ENCODE measurements at regions not wholly inside any gene's neighbourhood (a gene's known extent, or its start where the extent isn't known, plus 50 kb on each side); places are given as distances from the start of the nearest gene placed in this dataset.

GRCh38 chr11:29483831-29484230 is 533.0 kb downstream of the KCNA4 start:
- Histone ChIP-seq H3K27ac (ENCODE audit: low read length) (no peak overlapping the region), H3K9me3 (ENCODE audit: control insufficient read depth, insufficient read depth, low read depth, low read length) (no peaks in the 10 kb centered on the region), H3K27me3 (ENCODE audit: control insufficient read depth, insufficient read depth, low read length) (no peaks in the 10 kb centered on the region), H3K4me1 (ENCODE audit: control insufficient read depth, insufficient read depth, low read length) (no peaks in the 10 kb centered on the region), H3K36me3 (ENCODE audit: control insufficient read depth, insufficient read depth, low read length) (no peaks in the 10 kb centered on the region), H3K4me3 (ENCODE audit: low read depth in 2 of 2, low read length in 2 of 2) (no peak overlapping the region)
- no peak for DNase-seq (ENCODE audit: low read depth, low spot score)
- CTCF ChIA-PET = no interaction called here
- in situ Hi-C loops (cut with HindIII; ENCODE audit: low pct_unique_long_range_greater_than_20kb, low sequenced_read_pairs) (no loop called here), intact Hi-C loops (cut with micrococcal nuclease; ENCODE audit: unreplicated experiment) (no loop called here)
- no peak for ATAC-seq
- TF ChIP-seq SIN3A (IDR thresholded peaks at IDR 0.05; ENCODE audit: borderline replicate concordance, insufficient read depth, low read depth, low read length) (no peak), CTCF (IDR thresholded peaks at IDR 0.05) (no peak), POLR2AphosphoS5 (IDR thresholded peaks at IDR 0.05; ENCODE audit: low read depth, low read length) (no peak), REST (IDR thresholded peaks at IDR 0.05; ENCODE audit: insufficient read depth in 1 of 2, low read depth in 2 of 2, low read length in 1 of 2) (no peak), TCF7L2 (IDR thresholded peaks at IDR 0.05; ENCODE audit: low read depth, low read length) (no peak)
- no TSS peak for BruUV-seq (replicated peaks)
- POLR2A ChIA-PET = no interaction called here

GRCh38 chr11:29482510-29482909 is 534.3 kb downstream of the KCNA4 start:
- BruUV-seq (replicated peaks) = no TSS peak

More at GRCh38 chr11:29482510-29482909, 534.3 kb downstream of the KCNA4 start:
- H3K27ac ChIP-seq (ENCODE audit: low read length) = no peak overlapping the region
- no peaks in the 10 kb centered on the region for H3K4me1 ChIP-seq (ENCODE audit: control insufficient read depth, insufficient read depth, low read length)
- H3K9me3 ChIP-seq (ENCODE audit: control insufficient read depth, insufficient read depth, low read depth, low read length) = no peaks in the 10 kb centered on the region
- intact Hi-C loops (cut with micrococcal nuclease; ENCODE audit: unreplicated experiment) (no loop called here), in situ Hi-C loops (cut with HindIII; ENCODE audit: low pct_unique_long_range_greater_than_20kb, low sequenced_read_pairs) (no loop called here)
- no peak overlapping the region for H3K4me3 ChIP-seq (ENCODE audit: low read depth in 2 of 2, low read length in 2 of 2)
- CTCF ChIA-PET = no interaction called here
- no peak for ATAC-seq
- no peak for DNase-seq (ENCODE audit: low read depth, low spot score)
- POLR2A ChIA-PET = no interaction called here
- no peak for TF ChIP-seq REST (IDR thresholded peaks at IDR 0.05; ENCODE audit: insufficient read depth in 1 of 2, low read depth in 2 of 2, low read length in 1 of 2)
- no peak for TF ChIP-seq TCF7L2 (IDR thresholded peaks at IDR 0.05; ENCODE audit: low read depth, low read length)
- TF ChIP-seq SIN3A (IDR thresholded peaks at IDR 0.05; ENCODE audit: borderline replicate concordance, insufficient read depth, low read depth, low read length) = no peak
- no peak for TF ChIP-seq CTCF (IDR thresholded peaks at IDR 0.05)
- no peak for TF ChIP-seq POLR2AphosphoS5 (IDR thresholded peaks at IDR 0.05; ENCODE audit: low read depth, low read length)
- H3K27me3 ChIP-seq (ENCODE audit: control insufficient read depth, insufficient read depth, low read length) = no peaks in the 10 kb centered on the region
- no peaks in the 10 kb centered on the region for H3K36me3 ChIP-seq (ENCODE audit: control insufficient read depth, insufficient read depth, low read length)
